Urinary bladder (tissue), 3 donors: ENCODE measurements at regions not wholly inside any gene's neighbourhood (a gene's known extent, or its start where the extent isn't known, plus 50 kb on each side); places are given as distances from the start of the nearest gene placed in this dataset.
"Not testable (repeated sequence)": the region's sequence is repeated elsewhere in the genome, so short reads cannot be mapped to it uniquely, and the experiment has no call there.

ENCODE experiments used
- DNase-seq: peaks from one replicate; pipeline ENCODE4 v3.0.0-alpha.2; 2015; ENCODE audit errors: extremely low spot score
- H3K27ac ChIP-seq: one replicate; pipeline ENCODE4 v1.5.1; 2013; ENCODE audit warnings: low read depth, mild to moderate bottlenecking, moderate library complexity
- H3K36me3 ChIP-seq: one replicate; pipeline ENCODE4 v1.6.1; 2013; ENCODE audit warnings: mild to moderate bottlenecking, moderate library complexity; ENCODE audit not compliant: insufficient read depth
- H3K4me1 ChIP-seq: one replicate; pipeline ENCODE4 v1.6.1; 2013; ENCODE audit warnings: mild to moderate bottlenecking, moderate library complexity; ENCODE audit not compliant: insufficient read depth
- H3K4me3 ChIP-seq: one replicate; pipeline ENCODE4 v1.5.1; 2013; ENCODE audit warnings: low read depth, low read length
- WGBS: extraction: QIAGEN DNeasy Blood & Tissue Kit; methylation state at CpG from one replicate; pipeline ENCODE4 v1.1.7; 2013; 5-methylcytosine and 5-hydroxymethylcytosine counted together
- donor health status: healthy with polysubstance abuse.
- donor health status: healthy.

- Histone ChIP-seq H3K27ac (no peak overlapping the region), H3K4me3 (no peak overlapping the region), H3K36me3 (no peaks in the 10 kb centered on the region), H3K4me1 (no peaks in the 10 kb centered on the region)
- 70% methylated on average over 11 of the region's 11 CpGs for WGBS
- no peak for DNase-seq
Measured at GRCh38 chr15:89003865-89004725, 84.2 kb upstream of the ABHD2 start.

DNA sequence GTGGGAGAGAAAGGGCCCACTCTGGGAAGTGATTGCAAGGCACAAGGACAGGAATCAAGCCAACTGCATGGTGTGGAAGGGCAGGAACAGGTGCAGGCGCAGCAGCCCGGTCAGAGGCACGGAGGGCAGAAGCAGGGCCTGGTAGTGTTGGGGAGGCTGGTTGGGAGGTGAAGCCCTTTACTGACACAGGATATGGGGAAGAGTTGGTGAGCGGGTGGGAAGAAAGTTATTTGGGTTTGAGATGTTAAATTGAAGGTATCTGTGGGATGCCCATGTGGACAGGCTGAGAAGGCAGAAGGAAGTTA, 83.6 kb upstream of the ABHD2 start:
- WGBS, result 93% methylated on average over 4 of the region's 4 CpGs
- H3K4me1 ChIP-seq, result no peaks in the 10 kb centered on the region
- DNase-seq, result no peak

GRCh38 chr15:89007527-89007926, 80.7 kb upstream of the ABHD2 start:
- 90% methylated on average over 9 of the region's 9 CpGs for WGBS
- not testable (repeated sequence) for H3K4me1 ChIP-seq, H3K4me3 ChIP-seq, H3K27ac ChIP-seq, H3K36me3 ChIP-seq, DNase-seq

More for the DNA sequence above, 83.6 kb upstream of the ABHD2 start:
- Histone ChIP-seq H3K27ac (no peak overlapping the region), H3K4me3 (no peak overlapping the region), H3K36me3 (no peaks in the 10 kb centered on the region)

- Histone ChIP-seq H3K27ac (no peak overlapping the region), H3K4me1 (no peaks in the 10 kb centered on the region), H3K4me3 (no peak overlapping the region), H3K36me3 (no peaks in the 10 kb centered on the region)
- DNase-seq, result no peak
Measured at GRCh38 chr15:89007989-89008388, 80.3 kb upstream of the ABHD2 start.

DNA sequence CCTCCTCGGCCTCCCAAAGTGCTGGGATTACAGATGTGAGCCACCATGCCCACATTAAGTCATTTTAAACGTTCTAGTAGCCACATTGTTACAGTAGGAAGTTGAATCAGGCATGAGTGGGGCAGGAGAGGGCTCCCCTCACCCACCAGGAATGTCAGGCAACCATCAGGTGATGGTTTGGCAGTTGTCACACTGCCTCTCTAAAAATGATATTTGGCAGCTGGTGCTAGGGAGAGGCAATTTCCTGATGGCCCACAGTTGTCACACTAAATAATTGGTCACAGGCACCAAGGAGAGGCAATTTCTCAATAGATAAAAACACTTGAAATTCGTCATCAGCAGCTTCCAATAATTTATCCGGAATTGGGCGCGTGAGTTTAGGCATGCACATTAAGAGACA, 79.2 kb upstream of the ABHD2 start:
- H3K4me3 ChIP-seq, result no peak overlapping the region
- H3K27ac ChIP-seq, result no peak overlapping the region
- WGBS, result 82% methylated on average over 6 of the region's 6 CpGs
- H3K36me3 ChIP-seq, result no peaks in the 10 kb centered on the region
- H3K4me1 ChIP-seq, result no peaks in the 10 kb centered on the region
- no peak for DNase-seq

DNA sequence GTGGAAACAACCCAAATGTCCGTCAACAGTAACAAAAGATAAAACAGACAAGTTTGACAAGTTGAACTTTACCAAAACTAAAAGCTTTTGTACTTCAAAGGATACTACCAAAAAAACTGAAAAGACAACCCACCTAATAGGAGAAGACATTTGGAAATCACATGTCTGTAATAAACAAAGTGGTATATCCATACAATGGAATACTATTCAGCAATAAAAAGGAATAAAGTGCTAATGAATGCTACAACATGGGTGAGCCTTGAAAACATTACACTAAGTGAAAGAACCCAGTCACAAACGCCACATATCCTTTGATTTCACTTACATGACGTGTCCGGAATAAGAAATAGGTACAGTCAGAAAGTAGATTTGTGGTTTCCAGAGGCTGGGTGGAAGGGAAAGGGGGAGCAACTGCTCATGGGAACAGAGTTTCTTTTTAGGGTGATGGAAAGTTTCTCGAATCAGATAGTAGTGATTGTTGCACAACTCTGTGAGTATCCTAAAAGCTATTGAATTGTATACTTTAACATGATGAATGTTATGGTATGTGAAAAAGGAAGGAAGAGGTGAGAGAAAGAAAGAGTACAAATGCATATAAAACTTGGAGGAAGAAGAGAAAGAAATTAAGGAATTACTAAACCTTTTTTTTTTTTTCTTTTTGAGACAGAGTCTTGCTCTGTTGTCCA, 72.7 kb upstream of the ABHD2 start:
- no peak for DNase-seq
- Histone ChIP-seq H3K4me3 (no peak overlapping the region), H3K4me1 (no peaks in the 10 kb centered on the region), H3K36me3 (no peaks in the 10 kb centered on the region), H3K27ac (no peak overlapping the region)
- 94% methylated on average over 5 of the region's 5 CpGs for WGBS

DNA sequence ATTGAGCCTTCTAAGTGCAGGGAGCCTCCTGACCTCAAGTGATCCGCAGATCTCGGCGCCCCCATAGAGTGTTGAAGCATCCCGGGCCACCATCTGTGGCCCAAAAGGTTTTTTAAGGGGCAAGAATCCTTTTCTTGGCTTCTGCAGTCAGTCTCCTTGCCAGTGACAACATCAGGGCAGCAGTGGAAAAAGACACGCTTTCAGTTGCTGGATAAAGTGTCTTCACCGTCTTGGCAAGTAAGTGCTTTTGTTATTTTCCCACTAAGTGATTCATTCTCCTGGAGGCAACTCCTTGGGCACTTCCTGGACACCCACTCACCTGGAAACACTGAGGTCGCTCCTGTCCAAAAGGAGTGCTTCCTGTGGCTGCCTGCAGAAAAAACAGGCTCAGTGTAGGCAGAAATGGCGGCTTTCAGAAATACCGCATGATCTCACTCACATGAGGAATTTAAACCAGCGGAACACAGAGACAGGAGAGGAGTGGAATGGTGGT, 71.7 kb upstream of the ABHD2 start:
- WGBS, result 73% methylated on average over 10 of the region's 10 CpGs
- no peaks in the 10 kb centered on the region for H3K36me3 ChIP-seq
- H3K4me3 ChIP-seq, result no peak overlapping the region
- no peak overlapping the region for H3K27ac ChIP-seq
- no peak for DNase-seq
- H3K4me1 ChIP-seq, result no peaks in the 10 kb centered on the region

DNA sequence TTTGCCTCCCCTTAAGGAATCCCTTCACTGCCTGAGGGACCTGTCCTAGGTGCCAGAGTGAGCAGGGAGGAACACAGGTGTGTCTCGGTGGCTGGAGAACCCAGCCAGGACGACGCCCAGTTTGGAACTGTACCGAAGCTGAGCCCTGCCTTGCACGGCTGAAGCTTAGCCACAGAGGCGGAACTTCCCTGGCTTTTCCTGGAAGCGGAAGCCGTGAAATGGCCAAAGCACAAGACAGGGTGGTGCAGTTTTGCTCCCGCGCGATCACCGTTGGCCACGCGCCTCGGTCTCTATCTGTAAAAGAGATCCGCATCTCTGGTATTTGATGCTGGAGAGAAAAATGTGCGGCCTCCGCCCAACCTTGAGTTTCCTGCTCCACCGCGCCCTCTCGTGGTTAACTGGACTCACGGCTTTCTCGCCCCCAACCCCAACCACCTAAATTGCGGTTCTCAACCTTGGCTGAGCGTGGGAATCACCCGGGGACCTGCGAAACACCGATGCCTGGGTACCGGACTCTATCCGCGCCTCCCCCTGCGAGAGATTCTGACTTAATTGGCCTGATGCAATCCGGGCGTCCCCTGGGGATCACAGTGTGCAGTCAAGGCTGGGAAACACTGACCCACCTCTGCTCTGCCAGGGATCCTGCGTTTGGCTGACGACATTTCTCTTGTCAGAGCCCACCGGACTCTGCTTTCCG, 70.7 kb upstream of the ABHD2 start:
- WGBS, result 4% methylated on average over 38 of the region's 38 CpGs
- H3K27ac ChIP-seq, result no peak overlapping the region
- no peak overlapping the region for H3K4me3 ChIP-seq
- no peaks in the 10 kb centered on the region for H3K4me1 ChIP-seq
- no peaks in the 10 kb centered on the region for H3K36me3 ChIP-seq
- DNase-seq, result peak; percentile 32

DNA sequence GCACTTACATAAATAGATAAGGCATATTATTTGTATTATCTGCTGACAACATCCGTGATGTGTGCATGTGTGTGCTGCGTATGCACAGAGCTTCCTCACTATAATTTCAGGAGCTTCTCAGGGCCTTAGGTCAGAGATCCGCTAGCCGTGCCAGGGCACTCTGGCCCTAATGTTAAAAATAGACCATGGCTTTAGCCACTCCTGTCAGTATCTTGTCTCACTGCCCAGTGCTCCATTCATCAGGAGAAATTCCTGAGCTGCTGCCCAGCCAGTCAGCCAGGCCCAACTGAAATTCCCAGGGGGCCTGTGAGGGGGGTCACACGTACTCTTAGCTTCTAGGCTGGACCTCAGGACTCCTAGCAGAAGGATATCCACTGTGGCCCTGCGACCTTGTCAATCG, 70.0 kb upstream of the ABHD2 start:
- 37% methylated on average over 7 of the region's 7 CpGs for WGBS
- DNase-seq, result no peak
- H3K4me3 ChIP-seq, result no peak overlapping the region
- no peaks in the 10 kb centered on the region for H3K36me3 ChIP-seq
- no peak overlapping the region for H3K27ac ChIP-seq
- H3K4me1 ChIP-seq, result no peaks in the 10 kb centered on the region

DNA sequence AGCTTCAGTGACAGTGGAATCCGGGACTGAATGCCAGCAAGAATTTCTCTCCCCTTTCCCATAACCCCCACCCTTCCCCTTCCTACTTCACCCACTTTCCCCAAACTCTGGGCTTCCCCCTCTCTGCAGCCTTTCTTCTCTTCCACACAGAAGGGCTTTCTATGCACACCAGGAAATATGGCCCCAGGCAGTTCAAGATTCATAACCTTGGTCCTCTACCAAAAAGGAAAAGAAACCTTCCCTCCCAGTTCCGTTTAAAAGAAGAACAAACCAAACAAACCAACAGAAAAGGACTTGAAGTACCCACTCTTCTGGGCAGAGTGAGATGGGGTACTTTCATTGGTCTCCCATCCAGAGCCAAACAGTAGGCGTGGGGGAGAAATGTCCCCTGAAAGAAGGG, 68.8 kb upstream of the ABHD2 start:
- no peak overlapping the region for H3K27ac ChIP-seq
- H3K36me3 ChIP-seq, result no peaks in the 10 kb centered on the region
- WGBS, result 54% methylated on average over 3 of the region's 3 CpGs
- no peak for DNase-seq
- H3K4me1 ChIP-seq, result no peaks in the 10 kb centered on the region
- H3K4me3 ChIP-seq, result no peak overlapping the region

GRCh38 chr15:89021224-89021623, 67.0 kb upstream of the ABHD2 start:
- H3K27ac ChIP-seq, result no peak overlapping the region
- 56% methylated on average over 2 of the region's 2 CpGs for WGBS
- no peak for DNase-seq
- H3K36me3 ChIP-seq, result no peaks in the 10 kb centered on the region
- no peak overlapping the region for H3K4me3 ChIP-seq
- no peaks in the 10 kb centered on the region for H3K4me1 ChIP-seq

DNA sequence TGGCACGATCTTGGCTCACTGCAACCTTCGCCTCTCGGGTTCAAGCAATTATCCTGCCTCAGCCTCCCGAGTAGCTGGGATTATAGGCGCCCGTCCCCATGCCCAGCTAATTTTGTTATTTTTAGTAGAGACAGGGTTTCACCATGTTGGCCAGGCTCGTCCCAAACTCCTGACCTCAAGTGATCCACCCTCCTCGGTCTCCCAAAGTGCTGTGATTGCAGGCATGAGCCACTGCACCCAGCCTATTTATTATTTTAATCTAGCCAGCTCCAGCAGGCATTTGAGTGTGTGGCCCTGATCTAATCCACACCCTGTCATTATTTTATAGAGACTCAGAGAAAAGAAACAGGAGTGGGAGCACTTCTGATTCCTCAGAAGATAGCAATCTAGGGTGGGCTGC, 66.4 kb upstream of the ABHD2 start:
- H3K36me3 ChIP-seq, H3K4me1 ChIP-seq, H3K4me3 ChIP-seq, DNase-seq, H3K27ac ChIP-seq: not testable (repeated sequence)
- 69% methylated on average over 8 of the region's 8 CpGs for WGBS

- H3K27ac ChIP-seq, result no peak overlapping the region
- DNase-seq, result no peak
- H3K36me3 ChIP-seq, result no peaks in the 10 kb centered on the region
- whole genome bisulfite sequencing, result 88% methylated on average over 8 of the region's 8 CpGs
- no peak overlapping the region for H3K4me3 ChIP-seq
- no peaks in the 10 kb centered on the region for H3K4me1 ChIP-seq
Measured at GRCh38 chr15:89023311-89023961, 64.8 kb upstream of the ABHD2 start.
